HG03039 (cell line): ENCODE measurements at regions not wholly inside any gene's neighbourhood (a gene's known extent, or its start where the extent isn't known, plus 50 kb on each side); places are given as distances from the start of the nearest gene placed in this dataset.
A peak's percentile ranks its signal among the peaks of the same experiment; 100 is the strongest.
"Not testable (repeated sequence)": the region's sequence is repeated elsewhere in the genome, so short reads cannot be mapped to it uniquely, and the experiment has no call there.

Experiments used
- ATAC-seq: cut with Tn5 transposase; IDR thresholded peaks from one replicate; pipeline ENCODE4 v1.9.1; 2021; ENCODE audit warnings: mild to moderate bottlenecking, moderate library complexity; ENCODE audit not compliant: unreplicated experiment

DNA sequence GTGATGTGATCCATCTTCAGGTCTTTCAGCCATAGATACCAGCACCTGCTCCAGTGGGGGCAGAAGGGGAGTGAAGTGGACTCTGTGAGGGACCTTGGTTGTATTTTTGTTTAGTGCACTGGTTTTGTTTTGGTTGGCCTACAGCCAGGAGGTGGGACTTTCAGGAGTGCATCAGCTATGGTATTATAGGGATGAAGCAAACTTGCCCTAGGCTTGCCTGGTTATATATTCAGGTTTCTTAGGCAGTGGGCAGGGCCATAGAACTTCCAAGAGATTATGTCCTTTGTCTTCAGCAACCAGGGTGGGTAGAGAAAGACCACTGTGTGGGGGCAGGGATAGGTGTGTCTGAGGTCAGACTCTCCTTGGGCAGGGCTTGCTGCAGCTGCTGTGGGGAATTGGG is 337.3 kb upstream of the SGO1 start:
- no peak for ATAC-seq

DNA sequence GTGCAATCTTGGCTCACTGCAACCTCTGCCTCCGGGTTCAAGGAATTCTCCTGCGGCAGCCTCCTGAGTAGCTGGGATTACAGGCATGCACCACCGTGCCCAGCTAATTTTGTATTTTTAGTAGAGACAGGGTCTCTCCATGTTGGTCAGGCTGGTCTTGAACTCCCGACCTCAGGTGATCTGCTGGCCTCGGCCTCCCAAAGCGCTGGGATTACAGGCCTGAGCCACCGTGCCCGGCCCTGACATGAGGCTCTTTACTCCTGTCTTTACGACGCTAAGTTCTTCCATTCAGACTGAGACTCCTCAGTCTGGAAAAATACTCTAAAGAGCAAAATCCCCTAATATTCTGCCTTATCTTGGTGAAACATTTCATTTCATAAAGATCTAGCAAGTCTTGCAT is 331.3 kb upstream of the SGO1 start:
- not testable (repeated sequence) for ATAC-seq

DNA sequence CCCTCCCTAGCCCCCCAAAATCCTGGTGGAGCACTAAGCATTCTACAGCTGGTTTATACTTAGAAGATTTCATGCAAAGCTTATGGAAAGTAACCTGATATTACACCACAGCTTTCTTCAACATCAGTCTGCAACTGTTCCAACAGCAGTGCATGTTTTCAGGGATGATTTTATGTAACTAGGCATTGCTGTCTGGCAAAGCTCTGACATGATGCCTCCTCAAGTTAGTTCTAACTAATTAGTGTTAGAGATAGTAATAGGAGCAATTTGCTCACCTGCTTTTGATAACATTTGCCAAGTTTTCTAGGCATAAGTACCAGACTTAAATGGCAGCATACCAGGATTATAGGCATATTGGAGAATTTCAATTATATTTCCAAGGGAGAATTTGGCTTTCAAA is 330.3 kb upstream of the SGO1 start:
- ATAC-seq: no peak

DNA sequence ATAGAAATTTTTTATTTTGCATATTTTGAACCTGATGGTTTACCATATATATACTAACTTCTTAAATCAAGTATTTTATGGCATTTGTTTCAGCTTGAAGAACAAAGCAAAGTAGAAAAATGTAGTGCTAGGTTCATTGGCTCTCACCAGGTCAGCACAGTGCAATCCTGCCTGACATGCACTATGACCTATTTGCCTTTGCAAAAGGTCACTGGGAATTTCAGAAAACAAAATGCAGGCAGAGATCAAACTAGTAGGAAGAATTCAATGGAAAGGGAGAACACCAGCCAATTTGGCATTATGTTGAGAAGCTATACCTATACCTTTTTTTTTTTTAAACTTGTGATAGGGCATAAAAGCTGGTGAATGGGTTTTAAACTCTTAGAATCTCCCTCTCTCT is 329.8 kb upstream of the SGO1 start:
- no peak for ATAC-seq

DNA sequence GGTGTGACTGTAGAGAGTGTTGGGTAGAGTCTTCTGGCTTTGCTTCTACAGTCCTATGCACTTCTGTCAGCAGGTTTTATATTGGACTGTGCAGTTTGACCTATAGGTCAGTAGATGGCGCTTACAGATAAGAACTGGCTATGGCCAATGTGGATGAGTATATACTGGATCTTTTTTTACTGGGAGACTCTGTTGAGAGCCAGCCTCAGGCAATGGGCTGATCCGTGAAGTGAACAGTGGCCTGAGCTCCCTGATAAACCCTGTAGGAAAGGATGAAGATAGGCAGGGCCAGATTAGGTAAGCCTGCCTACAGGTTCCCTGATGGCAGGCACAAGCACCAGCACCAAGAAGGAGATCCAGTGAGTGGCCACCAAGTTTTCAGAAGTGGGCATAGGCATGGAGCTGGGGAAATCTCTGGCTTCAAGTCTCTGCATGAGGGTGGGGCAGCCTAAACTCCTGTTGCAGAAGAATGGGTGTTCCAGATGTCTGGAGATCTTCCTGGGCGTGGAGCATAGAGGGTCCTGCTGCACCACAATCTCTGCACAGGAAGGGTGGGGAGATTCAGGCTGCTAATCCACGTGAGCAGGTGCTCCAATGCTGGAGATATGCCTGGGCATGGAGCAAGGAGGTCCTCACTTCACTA is 326.0 kb upstream of the SGO1 start:
- ATAC-seq: peak; percentile 81

DNA sequence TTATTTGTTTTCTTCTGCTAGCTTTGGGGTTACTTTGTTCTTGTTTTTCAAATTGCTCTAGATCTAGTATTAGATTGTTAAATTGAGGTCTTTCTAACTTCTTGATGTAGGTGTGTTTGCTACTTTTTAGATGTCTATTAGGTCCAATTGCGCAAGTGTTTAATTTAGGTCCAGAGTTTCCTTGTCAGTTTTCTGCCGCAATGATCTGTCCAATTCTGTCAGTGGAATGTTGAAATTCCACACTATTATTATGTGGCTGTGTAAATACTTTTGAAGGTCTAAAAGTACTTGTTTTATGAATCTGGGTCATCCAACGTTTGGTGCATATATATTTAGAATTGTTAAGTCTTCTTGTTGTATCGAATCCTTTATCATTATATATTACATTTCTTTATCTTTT is 324.4 kb upstream of the SGO1 start:
- no peak for ATAC-seq

DNA sequence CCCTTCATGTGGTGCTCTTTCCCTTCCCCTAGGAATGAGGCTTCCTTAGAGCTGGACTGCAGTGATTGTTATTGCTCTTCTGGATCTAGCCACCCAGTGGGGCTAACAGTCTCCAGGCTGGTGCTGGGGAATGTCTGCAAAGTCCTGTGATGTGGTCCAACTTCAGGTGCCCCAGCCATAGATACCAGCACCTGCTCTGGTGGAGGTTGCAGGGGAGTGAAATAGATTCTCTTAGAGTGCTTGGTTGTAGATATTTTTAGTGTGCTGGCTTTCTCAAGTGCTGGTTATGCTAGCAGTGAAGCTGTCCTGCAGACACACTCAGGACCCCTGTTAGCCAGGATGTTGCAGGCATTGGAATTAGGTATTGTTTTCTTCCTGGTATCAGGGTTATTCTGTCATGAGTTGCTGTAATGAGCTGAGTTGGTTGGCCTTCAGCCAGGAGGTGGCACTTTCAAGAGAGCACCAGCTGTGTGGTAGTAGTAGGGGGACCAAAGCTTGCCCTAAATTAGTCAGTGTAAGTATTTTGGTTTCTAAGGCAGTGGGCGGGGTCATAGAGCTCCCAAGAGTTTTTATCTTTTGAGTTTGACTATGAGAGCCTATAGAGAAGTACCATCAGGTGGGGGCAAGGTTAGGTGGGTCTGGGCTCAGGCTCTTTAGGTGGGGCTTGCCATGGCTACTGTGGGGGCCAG is 317.5 kb upstream of the SGO1 start:
- peak; percentile 58 for ATAC-seq

DNA sequence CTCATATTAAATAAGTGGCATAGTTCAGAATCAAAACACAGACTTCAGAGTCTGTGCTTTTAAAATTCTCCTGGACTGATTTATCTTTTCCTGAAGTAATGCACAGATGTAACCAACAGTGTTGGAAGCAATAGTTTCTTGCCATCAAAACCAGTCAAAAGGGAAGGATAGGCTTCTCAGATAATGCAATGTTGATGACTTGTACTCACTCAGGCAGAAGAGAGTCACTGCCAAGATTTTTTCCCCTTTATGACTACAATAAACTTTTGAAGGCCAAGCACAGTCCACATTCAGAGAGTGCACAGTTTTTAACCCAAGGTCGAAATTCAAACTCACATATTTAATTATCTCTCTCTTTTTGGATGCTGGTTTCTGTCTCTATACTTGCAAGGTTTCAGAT is 305.0 kb upstream of the SGO1 start:
- ATAC-seq: no peak

DNA sequence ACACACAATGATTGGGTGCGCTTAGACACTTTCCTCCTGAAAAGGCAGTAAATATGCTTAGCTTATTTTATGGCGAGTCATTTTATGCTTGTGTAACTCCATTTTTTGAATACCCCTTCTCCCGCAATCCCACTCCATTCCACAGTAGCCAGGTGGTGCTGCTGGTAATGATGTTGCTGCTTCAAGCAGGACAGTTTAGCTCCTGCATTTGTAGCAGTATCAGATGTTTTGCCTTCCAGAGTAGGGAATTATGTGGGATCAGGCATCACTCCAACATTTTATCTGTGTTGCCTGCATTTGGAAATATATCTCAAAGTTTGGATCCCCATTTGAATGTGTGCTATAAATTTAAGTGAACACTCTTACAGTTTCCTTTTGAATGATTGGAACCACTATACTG is 302.1 kb upstream of the SGO1 start:
- ATAC-seq: no peak

DNA sequence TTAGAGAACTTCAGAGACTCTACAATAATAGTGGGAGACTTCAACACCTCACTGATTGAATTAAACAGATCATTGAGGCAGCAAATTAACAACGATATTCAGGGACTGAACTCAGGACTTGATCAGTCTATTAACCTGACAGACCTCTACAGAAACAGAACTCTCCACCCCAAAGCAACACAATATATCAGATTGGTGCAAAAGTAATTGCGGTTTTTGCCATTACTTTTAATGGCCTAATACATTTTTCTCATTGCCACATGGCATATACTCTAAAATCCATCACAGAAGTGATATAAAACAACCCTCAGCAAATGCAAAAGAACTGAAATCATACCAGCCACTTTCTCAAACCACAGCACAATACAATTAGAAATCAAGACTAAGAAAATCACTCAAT is 298.1 kb upstream of the SGO1 start:
- ATAC-seq: no peak

DNA sequence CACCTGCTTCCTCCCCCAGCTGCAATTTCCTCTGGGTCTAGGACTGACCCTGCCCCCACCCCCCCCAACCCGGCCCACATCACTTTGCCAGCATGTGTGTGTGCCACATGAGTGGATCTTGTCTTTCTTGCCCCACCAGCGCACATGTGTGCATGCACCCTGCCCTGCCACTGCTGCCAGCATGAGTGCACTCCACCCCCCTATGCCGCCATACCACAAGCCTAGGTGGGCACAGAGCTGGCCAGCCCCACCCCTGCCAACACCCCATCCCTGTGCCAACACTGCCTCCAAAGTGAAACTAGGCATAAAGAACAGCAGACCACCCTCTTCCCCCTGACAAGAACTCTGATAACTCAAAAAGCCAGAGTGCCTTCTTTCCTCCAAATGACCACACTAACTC is 296.3 kb upstream of the SGO1 start:
- no peak for ATAC-seq

DNA sequence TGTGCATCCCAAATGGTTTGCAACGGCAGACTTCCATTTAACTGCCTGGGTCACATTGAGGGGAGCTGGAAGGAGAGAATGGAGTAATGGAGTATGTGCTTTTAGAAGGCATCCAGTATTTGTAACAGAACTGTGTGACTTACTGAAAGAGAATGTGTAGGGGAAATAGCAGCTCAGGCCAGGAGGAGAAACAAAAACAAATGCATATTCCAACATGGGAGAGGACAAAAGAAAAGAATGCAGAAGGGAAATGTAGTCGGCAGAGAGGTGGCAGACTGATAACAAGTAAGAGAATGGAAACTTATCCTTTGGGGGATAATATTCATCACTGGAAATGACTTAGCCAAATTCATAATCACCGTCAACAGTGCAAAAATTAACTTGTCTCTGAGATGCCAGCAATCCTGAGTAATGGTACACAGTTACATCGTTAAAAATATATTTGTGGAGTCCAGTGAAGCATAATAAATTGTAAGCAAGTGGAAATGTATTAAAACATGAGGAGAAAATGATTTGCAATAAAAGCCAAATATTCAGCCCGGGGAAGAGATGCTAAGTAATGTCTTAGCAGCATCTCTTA is 294.9 kb upstream of the SGO1 start:
- no peak for ATAC-seq

DNA sequence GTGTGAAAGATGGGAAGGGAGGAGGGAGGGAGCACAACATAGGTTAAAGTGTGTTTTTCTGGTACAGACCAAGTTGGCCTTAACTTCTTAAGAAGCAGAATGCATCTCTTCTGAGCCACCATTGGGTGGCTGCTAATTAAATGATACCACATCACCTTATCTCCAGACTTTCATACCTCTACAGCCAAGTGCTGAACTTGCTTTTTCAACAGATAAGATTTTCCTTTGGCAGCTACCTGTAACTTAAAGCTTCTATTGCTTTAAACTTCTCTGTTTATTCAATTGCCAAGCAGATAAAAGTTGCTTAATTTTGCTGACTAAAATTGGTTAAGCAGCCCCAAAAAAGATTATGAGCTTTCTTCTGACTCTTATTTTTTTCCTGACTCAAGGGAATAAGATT is 292.4 kb upstream of the SGO1 start:
- ATAC-seq: no peak

DNA sequence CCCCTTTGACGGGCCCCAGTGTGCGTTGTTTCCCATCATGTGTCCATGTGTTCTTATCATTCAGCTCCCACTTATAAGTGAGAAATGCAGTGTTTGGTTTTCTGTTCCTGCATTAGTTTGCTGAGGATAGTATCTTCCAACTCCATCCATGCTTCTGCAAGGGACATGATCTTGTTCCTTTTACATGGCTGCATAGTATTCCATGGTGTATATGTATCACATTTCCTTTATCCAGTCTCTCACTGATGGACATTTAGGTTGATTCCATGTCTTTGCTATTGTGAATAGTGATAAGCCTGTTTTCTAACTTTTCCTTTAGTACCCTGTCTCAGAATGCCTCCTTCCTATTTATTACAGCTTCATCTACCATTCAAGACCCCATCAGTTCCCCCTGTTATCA is 278.2 kb upstream of the SGO1 start:
- not testable (repeated sequence) for ATAC-seq

DNA sequence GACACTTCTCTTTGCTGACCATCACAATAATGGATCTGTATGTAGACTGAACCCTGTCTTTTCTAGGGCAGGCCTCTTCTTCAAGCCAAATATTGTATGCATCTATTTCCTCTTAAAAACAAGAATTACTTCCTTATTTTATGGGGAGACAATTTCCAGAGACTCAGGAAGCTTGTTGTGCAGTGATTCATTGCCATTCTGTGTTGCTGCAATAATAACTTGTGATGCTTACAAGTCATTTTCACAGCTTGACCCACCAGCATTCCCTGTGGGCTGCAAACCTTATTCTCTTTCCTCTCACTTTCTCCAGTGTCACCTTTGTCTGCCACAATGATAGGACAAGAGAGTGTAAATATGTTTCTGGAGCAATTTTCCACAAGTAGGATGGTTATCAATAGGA is 276.7 kb upstream of the SGO1 start:
- ATAC-seq: no peak

DNA sequence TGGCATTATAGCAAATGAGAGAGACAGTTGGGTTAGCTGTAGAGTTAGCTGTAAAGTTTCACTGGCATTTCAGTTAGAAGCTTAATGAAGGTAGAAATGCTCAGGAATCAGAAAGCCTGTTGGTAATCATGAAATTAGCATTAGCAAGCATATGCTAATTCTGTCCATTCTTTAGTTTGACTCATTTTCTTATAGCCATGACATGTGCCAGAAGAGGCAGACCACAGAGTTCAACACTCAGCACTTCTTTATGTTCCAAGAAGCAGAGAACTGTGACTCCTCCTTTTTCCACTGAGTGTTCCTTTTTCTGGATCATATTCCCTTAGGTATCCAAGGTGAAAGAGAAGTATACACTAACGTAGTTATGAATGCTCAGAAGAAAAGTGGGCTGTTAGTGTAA is 276.2 kb upstream of the SGO1 start:
- no peak for ATAC-seq

DNA sequence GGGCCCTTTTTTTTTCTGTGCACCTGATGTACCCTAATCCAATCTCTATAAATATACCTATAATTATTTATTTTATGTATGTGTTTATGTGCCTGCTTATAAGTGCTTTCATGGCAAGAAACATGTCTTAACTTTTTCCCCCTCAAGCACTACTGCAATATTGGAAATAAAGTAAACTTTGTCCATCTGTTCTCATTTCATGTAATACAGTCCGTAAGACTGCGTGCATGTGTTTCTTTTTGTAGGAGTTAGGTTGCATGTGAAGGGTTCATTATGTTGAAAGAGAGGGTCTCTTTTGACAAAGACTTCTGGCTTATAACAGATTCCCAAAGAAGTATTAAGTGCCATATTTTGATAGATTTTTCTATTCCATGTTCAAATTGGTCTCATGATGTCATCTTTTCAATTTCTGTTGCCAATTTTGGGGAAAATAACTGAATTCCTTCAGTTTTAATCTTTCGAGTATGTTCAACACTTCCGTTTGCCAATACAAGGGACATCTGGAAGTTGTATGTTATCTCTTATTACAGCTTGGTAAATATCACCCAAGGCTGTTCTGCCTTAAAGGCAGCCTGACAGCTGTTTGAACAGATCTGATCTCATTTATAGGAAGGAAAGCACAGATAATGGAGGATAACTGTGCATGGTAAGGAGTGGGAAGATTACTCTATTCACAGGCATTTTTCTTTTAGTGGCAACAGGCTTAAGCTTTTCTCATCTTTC is 273.1 kb upstream of the SGO1 start:
- ATAC-seq: no peak

DNA sequence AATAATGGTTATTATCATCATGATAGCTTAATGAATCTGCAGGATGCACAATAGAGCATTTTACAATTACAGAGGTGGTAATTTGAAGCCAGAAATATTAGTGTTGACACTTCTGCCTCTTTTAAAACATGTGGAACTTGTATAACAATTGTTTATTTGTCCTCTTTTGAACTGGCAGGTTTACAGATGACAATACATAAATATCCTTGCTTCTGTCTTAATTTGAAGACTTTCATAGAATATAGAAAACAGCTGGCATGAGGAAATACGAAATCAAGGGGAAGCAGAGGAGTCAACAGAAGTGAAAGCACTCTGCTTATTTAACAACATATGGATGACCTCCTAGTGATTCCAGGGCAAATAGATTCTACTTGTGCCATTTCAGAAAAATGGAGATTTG is 270.5 kb upstream of the SGO1 start:
- no peak for ATAC-seq

DNA sequence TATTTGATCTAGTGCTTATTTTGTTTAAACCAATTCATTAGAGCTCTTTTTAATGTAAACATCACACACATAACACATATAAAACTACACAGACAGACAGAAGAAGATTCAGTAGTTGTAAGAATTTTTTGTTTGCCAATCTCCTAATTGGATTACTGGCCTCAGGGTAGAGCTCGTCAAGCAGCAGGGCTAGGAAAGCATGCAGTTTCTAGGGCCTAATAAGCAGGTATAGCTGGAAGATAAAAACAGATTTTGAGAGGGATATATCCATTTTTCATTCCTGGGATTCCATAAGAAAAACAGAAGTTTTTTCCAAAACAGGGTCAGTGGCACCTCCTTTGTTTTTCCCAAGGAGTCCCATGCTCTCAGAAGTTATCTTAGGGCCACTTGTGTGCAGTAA is 265.2 kb upstream of the SGO1 start:
- no peak for ATAC-seq

DNA sequence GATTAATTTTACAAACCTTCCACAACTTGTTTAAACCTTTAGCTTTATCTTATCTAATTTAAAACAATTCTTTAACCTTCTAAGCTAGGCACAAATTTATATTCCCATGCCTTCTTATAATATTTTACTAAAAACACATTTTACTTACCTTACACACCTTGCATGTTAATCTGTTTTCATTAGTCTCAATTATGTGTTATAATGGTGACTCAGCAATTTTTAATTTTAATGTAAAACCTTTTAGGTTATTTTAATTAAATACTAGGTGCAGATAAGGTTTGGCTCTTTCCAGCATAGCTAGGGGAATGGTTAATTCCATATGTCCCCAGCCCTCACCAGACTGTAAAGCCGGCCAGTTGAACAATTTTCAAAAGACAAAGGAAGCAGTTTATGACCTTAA is 264.6 kb upstream of the SGO1 start:
- ATAC-seq: no peak

DNA sequence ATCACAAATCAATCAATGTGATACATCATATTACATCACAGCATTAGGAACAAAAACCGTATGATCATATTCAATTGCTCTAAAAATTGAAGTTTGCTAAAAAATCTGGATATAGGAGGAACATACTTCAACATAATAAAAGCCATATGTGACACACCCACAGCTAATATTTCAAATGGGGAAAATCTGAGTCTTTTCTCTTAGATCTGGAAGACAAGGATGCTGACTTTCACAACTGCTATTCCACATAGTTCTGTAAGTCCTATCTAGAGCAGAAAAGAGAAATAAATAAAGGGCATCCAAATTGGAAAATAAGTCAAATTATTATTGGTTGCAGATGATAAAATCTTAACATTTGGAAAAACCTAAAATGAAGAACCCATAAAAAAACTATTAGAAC is 256.8 kb upstream of the SGO1 start:
- no peak for ATAC-seq

DNA sequence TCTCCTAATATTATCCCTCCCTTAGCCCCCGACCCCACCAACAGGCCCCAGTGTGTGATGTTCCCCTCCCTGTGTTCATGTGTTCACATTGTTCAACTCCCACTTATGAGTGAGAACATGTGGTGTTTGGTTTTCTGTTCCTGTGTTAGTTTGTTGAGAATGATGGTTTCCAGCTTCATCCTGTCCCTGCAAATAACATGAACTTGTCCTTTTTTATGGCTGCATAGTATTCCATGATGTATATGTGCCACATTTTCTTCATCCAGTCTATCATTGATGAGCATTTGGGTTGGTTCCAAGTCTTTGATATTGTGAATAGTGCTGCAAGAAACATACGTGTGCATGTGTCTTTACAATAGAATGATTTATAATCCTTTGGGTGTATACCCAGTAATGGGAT is 241.3 kb upstream of the SGO1 start:
- ATAC-seq: not testable (repeated sequence)
